Activated T-helper 2 cell treated with anti-CD3 and anti-CD28 coated beads, Interferon-gamma antibody, Interleukin-2, Interleukin-4, amounts not matched to agents 10 μg/mL and 5 μg/mL and 100 μg/mL, durations not matched to agents 14 hours and 24 hours and 36 hours (primary cell): ENCODE measurements at regions not wholly inside any gene's neighbourhood (a gene's known extent, or its start where the extent isn't known, plus 50 kb on each side); places are given as distances from the start of the nearest gene placed in this dataset.

Source experiments
- DNase-seq: peaks from one replicate; pipeline ENCODE4 v3.0.0; 2021; ENCODE audit warnings: low spot score
- H3K27ac Mint-ChIP-seq: one replicate; pipeline ENCODE4 v1.8.0; 2021; ENCODE audit warnings: mixed read lengths
- H3K27me3 Mint-ChIP-seq: one replicate; pipeline ENCODE4 v1.8.0; 2021; ENCODE audit warnings: low read depth, mixed read lengths
- H3K36me3 Mint-ChIP-seq: one replicate; pipeline ENCODE4 v1.8.0; 2021; ENCODE audit warnings: low read depth, mixed read lengths
- H3K4me1 Mint-ChIP-seq: one replicate; pipeline ENCODE4 v1.8.0; 2021; ENCODE audit warnings: low read depth, mixed read lengths
- H3K4me3 Mint-ChIP-seq: one replicate; pipeline ENCODE4 v1.8.0; 2021; ENCODE audit warnings: low read depth, mild to moderate bottlenecking, moderate library complexity, mixed read lengths
- H3K9me3 Mint-ChIP-seq: one replicate; pipeline ENCODE4 v1.8.0; 2021; ENCODE audit warnings: mixed read lengths
- intact Hi-C: fragments of 100-400 bp; cut with micrococcal nuclease; formaldehyde crosslinking; loops from one replicate; pipeline ENCODE4 v1.15.1; 2023

DNA sequence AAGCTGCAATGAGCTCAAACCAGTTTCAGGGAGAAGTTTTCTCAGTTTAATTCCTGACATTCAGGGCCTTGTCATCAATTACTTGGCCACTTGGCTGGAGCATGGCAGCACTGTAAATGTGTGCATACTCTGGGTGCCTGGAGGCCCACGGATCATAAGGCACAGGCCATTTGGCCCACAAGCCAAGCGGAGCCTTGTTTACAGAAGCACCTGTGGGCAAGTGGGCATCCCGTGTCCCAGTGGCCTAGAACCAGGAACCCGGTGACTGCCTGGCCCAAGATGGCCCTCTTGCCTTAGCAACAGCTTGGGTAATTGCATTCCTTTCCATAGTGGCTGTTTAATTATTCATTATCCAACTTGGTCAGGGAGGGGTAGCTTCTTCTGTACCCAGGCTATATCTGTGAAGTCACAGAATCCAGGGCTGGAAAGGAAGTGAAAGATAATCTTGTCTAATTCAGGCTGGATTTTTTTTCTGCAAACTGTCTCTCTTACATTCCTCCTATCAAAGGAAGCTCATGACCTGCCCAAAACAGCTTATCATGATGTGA lies 426.4 kb upstream of the ZMIZ1 start:
- intact Hi-C loops = no loop called here
- no peak for DNase-seq
- peaks cover 3% of the 10 kb centered on the region for H3K4me1 Mint-ChIP-seq
- no peak overlapping the region for H3K4me3 Mint-ChIP-seq
- no peaks in the 10 kb centered on the region for H3K36me3 Mint-ChIP-seq
- no peaks in the 10 kb centered on the region for H3K9me3 Mint-ChIP-seq
- H3K27ac Mint-ChIP-seq = no peak overlapping the region
- H3K27me3 Mint-ChIP-seq = no peaks in the 10 kb centered on the region

GRCh38 chr10:78643513-78643912 lies 425.3 kb upstream of the ZMIZ1 start:
- Mint-ChIP-seq H3K27ac (no peak overlapping the region), H3K27me3 (peaks cover 2% of the 10 kb centered on the region), H3K9me3 (no peaks in the 10 kb centered on the region), H3K36me3 (no peaks in the 10 kb centered on the region), H3K4me3 (no peak overlapping the region), H3K4me1 (no peaks in the 10 kb centered on the region)
- intact Hi-C loops = no loop called here
- no peak for DNase-seq

GRCh38 chr10:78644550-78644949 lies 424.2 kb upstream of the ZMIZ1 start:
- DNase-seq = no peak
- no peaks in the 10 kb centered on the region for H3K9me3 Mint-ChIP-seq
- H3K4me1 Mint-ChIP-seq = no peaks in the 10 kb centered on the region
- no peak overlapping the region for H3K4me3 Mint-ChIP-seq
- no peaks in the 10 kb centered on the region for H3K36me3 Mint-ChIP-seq
- intact Hi-C loops = no loop called here
- no peak overlapping the region for H3K27ac Mint-ChIP-seq
- H3K27me3 Mint-ChIP-seq = peaks cover 4% of the 10 kb centered on the region

- Mint-ChIP-seq H3K4me1 (no peaks in the 10 kb centered on the region), H3K27me3 (peaks cover 7% of the 10 kb centered on the region), H3K27ac (no peak overlapping the region), H3K4me3 (no peak overlapping the region), H3K9me3 (no peaks in the 10 kb centered on the region), H3K36me3 (no peaks in the 10 kb centered on the region)
- DNase-seq = no peak
- intact Hi-C loops = no loop called here
Measured at GRCh38 chr10:78645169-78645686, 423.5 kb upstream of the ZMIZ1 start.

DNA sequence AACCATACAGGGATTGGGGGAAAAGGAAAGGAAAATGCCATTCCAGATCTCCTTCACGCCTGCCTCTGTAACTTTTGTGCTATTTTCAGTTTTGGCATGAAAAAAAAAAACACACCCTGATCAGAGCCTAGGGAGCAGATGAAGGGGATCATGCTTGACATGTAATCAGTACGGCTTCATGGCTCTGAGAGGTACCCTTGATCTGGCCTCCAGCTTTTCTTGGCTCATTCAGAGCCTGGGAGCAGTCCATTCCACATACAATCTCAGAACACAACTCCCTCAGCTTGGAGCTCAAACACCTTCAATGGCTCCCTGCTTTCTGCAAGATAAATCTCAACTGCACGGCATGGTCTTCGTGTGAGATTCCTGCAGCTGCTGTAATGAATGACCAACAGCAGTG lies 422.8 kb upstream of the ZMIZ1 start:
- no peak for DNase-seq
- H3K27me3 Mint-ChIP-seq = peaks cover 7% of the 10 kb centered on the region
- H3K27ac Mint-ChIP-seq = no peak overlapping the region
- no peak overlapping the region for H3K4me3 Mint-ChIP-seq
- H3K36me3 Mint-ChIP-seq = no peaks in the 10 kb centered on the region
- intact Hi-C loops = no loop called here
- no peaks in the 10 kb centered on the region for H3K4me1 Mint-ChIP-seq
- H3K9me3 Mint-ChIP-seq = no peaks in the 10 kb centered on the region

DNA sequence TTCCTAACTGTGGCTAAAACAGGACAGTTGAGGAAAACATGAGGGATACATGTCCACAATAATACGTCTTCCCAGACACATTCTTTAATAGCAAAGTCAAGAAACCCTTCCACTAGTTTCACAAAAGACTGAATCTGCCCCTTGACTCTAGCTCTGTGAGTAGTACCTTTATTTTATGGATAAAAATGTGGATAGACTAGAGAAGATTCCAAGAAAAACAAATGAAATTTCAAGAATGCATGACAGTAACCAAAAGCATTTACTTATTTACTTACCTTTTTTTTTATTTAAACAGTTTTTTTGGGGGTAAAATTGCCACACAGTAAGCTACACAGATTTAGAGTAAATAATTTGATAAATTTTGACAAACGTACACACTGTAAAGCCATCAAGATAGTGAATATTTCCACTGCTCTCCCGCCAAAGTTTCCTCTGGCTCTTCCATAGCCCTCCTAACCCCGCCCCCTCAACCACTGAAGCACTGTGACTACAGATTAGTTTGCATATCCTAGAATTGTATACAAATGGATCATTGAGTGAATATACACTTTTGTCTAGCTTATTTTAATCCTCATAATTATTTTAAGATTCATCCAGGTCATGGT lies 420.4 kb upstream of the ZMIZ1 start:
- no peaks in the 10 kb centered on the region for H3K4me1 Mint-ChIP-seq
- intact Hi-C loops = no loop called here
- H3K27me3 Mint-ChIP-seq = peaks cover 12% of the 10 kb centered on the region
- no peak overlapping the region for H3K4me3 Mint-ChIP-seq
- no peaks in the 10 kb centered on the region for H3K9me3 Mint-ChIP-seq
- no peaks in the 10 kb centered on the region for H3K36me3 Mint-ChIP-seq
- H3K27ac Mint-ChIP-seq = no peak overlapping the region
- DNase-seq = no peak

- no peak for DNase-seq
- H3K27me3 Mint-ChIP-seq = peaks cover 16% of the 10 kb centered on the region
- H3K4me1 Mint-ChIP-seq = no peaks in the 10 kb centered on the region
- H3K27ac Mint-ChIP-seq = no peak overlapping the region
- intact Hi-C loops = no loop called here
- no peaks in the 10 kb centered on the region for H3K9me3 Mint-ChIP-seq
- no peak overlapping the region for H3K4me3 Mint-ChIP-seq
- H3K36me3 Mint-ChIP-seq = no peaks in the 10 kb centered on the region
Measured at GRCh38 chr10:78649429-78649828, 419.3 kb upstream of the ZMIZ1 start.

DNA sequence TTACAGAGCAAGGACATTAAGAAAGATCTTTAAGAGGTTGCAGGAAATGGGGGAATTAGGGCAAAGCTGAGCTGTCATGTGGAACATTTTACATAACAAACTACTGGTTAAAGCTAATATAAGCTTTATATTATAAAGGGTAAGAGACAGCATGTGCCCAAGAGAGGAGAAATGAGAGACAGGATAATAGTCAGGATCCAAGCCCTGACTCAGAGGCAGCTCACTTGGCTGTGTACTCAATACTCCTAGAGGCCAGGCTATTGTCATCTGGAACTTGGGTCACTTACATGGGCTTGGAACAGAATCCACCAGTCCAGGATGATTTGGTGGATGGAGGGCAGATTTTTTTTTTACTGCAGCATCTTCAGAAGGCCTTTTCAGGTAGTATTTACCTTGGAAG lies 418.6 kb upstream of the ZMIZ1 start:
- no peak overlapping the region for H3K27ac Mint-ChIP-seq

GRCh38 chr10:78651287-78651686 lies 417.5 kb upstream of the ZMIZ1 start:
- DNase-seq = no peak
- H3K27me3 Mint-ChIP-seq = peaks cover 19% of the 10 kb centered on the region
- H3K4me1 Mint-ChIP-seq = no peaks in the 10 kb centered on the region
- H3K4me3 Mint-ChIP-seq = no peak overlapping the region
- no peaks in the 10 kb centered on the region for H3K9me3 Mint-ChIP-seq
- no peak overlapping the region for H3K27ac Mint-ChIP-seq
- H3K36me3 Mint-ChIP-seq = no peaks in the 10 kb centered on the region
- intact Hi-C loops = no loop called here

More for the DNA sequence above, 418.6 kb upstream of the ZMIZ1 start:
- DNase-seq = no peak
- H3K36me3 Mint-ChIP-seq = no peaks in the 10 kb centered on the region
- H3K9me3 Mint-ChIP-seq = no peaks in the 10 kb centered on the region
- no peaks in the 10 kb centered on the region for H3K4me1 Mint-ChIP-seq
- H3K4me3 Mint-ChIP-seq = no peak overlapping the region
- H3K27me3 Mint-ChIP-seq = peaks cover 19% of the 10 kb centered on the region
- intact Hi-C loops = no loop called here

- H3K4me3 Mint-ChIP-seq = no peak overlapping the region
- H3K9me3 Mint-ChIP-seq = no peaks in the 10 kb centered on the region
- peaks cover 19% of the 10 kb centered on the region for H3K27me3 Mint-ChIP-seq
- intact Hi-C loops = no loop called here
- H3K36me3 Mint-ChIP-seq = no peaks in the 10 kb centered on the region
- H3K27ac Mint-ChIP-seq = no peak overlapping the region
- DNase-seq = no peak
- H3K4me1 Mint-ChIP-seq = no peaks in the 10 kb centered on the region
Measured at GRCh38 chr10:78653555-78653954, 415.2 kb upstream of the ZMIZ1 start.

DNA sequence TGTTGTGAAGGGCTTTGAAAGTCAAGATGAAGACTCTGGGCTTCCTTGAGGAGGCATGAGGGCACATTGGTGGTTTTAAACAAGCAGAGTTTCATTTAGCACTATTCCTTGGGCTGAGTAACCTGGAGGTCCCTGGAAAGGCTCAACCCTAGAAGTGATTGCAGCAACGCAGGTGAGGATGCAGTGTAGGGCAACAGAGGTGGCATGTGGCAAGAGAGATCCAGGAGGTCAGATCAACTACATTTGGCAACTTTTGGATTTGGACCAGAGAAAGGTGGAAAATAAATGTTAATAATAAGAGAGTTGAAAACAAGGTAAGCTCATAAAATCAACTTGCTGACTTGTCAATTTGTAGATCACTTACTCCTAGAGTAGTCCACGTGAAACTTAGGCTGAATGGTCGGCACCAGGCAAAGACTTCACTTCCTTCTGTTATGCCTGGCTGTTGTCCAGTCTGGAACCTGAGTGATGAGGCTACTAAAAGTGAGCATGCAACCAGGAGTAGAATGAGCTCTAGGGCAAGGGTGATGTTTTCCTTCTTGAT lies 414.6 kb upstream of the ZMIZ1 start:
- intact Hi-C loops = no loop called here
- H3K4me1 Mint-ChIP-seq = no peaks in the 10 kb centered on the region
- no peak for DNase-seq
- no peak overlapping the region for H3K27ac Mint-ChIP-seq
- no peak overlapping the region for H3K4me3 Mint-ChIP-seq
- no peaks in the 10 kb centered on the region for H3K36me3 Mint-ChIP-seq
- H3K27me3 Mint-ChIP-seq = peaks cover 19% of the 10 kb centered on the region
- H3K9me3 Mint-ChIP-seq = no peaks in the 10 kb centered on the region

DNA sequence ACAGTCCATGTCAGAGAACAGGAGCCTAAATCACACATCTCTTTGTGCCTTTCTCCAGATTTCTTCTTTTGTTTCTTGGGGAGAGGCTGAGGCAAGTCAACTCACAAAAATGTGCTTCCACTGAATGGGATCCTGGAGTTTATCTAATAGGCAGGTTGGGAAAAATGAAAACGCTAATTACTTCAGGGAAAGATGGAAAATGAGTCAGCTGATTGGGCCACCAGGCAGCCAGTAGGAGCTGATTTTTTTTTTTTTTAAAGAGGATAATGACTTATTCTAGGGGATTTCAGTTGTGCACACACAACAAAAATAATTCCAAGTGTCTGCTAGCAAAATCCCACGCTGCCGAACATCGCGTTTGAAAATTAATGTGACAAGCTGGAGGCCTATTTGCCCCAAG lies 412.8 kb upstream of the ZMIZ1 start:
- Mint-ChIP-seq H3K27me3 (peaks cover 16% of the 10 kb centered on the region), H3K4me1 (no peaks in the 10 kb centered on the region), H3K4me3 (no peak overlapping the region), H3K9me3 (no peaks in the 10 kb centered on the region), H3K27ac (no peak overlapping the region), H3K36me3 (no peaks in the 10 kb centered on the region)
- intact Hi-C loops = no loop called here
- DNase-seq = no peak

GRCh38 chr10:78656417-78657162 lies 412.2 kb upstream of the ZMIZ1 start:
- Mint-ChIP-seq H3K27me3 (peaks cover 14% of the 10 kb centered on the region), H3K9me3 (no peaks in the 10 kb centered on the region), H3K4me1 (no peaks in the 10 kb centered on the region), H3K4me3 (no peak overlapping the region), H3K27ac (no peak overlapping the region), H3K36me3 (no peaks in the 10 kb centered on the region)
- DNase-seq = no peak
- intact Hi-C loops = no loop called here
